IPS DF 19.7 (cell line): ENCODE measurements at regions not wholly inside any gene's neighbourhood (a gene's known extent, or its start where the extent isn't known, plus 50 kb on each side); places are given as distances from the start of the nearest gene placed in this dataset.
"Not testable (repeated sequence)": the region's sequence is repeated elsewhere in the genome, so short reads cannot be mapped to it uniquely, and the experiment has no call there.

ENCODE experiments used
- DNase-seq: peaks from one replicate; pipeline ENCODE4 v3.0.0-alpha.2; 2013; ENCODE audit warnings: low read depth, low spot score

- DNase-seq: no peak
These were observed 651.4 kb downstream of the STK39 start for GRCh38 chr2:167595839-167596471.

- no peak for DNase-seq
These were observed 652.4 kb downstream of the STK39 start for GRCh38 chr2:167595021-167595420.

- no peak for DNase-seq
These were observed 655.0 kb downstream of the STK39 start for GRCh38 chr2:167592441-167592840.

DNA sequence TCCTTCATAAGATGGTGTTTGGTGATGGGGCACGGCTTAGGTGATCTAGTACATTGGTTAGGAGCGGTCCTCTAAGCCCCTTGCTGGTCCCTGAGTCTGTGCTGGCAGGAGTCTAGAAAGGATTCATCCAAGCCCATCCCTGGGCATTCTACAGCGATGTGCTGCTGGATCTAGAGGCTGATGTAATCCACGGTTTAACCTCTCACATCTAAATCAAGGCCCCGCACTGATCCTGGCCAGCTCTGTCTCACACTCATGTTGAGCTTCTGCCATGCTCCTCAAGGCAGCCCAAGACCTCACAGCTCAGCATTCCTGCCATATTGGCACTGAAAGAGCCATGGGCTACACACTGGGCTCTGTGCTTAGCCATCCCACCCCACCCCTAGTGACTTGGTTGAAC lies 664.8 kb downstream of the STK39 start:
- DNase-seq: no peak

GRCh38 chr2:167581961-167582574 lies 665.3 kb downstream of the STK39 start:
- DNase-seq: no peak

DNA sequence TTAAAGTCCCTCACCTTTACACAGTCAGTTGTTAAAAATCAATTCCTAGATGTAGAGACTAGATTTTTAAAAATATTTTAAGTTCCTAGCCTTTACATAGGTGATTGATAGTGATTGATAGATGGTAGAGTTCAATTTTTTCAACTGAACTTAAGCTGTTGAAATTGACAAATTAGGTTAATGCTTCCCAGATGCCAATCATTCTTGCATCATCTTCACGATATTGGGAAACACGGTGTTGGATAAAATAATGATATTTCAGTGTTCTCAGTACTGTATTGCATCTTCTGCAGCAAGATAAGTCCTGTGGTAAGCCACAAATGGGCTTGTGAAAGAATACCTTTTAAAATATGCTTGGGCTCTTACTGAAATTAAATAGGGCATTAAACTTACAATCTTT lies 667.6 kb downstream of the STK39 start:
- no peak for DNase-seq

DNA sequence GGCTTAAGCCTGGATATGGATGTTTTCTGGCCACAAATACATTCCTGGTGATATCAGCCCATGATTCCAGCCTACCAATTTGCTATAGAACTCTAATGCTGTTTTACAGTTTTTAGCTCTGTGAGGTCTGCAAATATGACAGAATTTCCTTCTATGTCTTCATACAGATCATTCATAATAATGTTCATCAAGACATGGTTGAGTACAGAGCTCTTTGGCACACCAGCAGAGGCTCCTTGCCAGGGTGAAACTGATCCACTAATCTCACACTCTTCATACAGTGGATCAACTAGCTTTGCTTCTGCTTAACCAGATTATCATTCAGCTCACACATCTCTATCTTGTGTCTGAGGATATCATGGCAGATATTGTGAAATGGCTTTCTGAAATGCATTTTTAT lies 672.1 kb downstream of the STK39 start:
- no peak for DNase-seq

GRCh38 chr2:167572883-167573619 lies 674.3 kb downstream of the STK39 start:
- no peak for DNase-seq

DNA sequence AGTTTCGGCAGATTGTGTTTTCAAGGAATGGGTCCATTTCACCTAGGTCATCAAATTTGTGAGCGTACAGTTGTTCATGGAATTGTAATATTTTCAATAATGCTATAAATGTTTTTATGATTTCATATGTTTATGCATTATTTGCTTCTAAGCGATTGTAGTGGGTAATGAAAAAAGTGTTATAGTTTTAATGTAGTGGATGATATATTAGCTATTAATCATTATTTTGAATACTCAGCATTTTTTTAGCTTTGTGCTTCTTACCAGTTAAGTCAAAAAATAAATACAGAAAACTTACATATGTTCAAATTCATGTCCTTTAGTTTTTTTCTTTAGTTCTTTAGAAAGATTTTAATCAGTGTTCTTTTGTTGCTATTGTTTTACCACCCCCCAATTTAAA lies 677.0 kb downstream of the STK39 start:
- DNase-seq: no peak

DNA sequence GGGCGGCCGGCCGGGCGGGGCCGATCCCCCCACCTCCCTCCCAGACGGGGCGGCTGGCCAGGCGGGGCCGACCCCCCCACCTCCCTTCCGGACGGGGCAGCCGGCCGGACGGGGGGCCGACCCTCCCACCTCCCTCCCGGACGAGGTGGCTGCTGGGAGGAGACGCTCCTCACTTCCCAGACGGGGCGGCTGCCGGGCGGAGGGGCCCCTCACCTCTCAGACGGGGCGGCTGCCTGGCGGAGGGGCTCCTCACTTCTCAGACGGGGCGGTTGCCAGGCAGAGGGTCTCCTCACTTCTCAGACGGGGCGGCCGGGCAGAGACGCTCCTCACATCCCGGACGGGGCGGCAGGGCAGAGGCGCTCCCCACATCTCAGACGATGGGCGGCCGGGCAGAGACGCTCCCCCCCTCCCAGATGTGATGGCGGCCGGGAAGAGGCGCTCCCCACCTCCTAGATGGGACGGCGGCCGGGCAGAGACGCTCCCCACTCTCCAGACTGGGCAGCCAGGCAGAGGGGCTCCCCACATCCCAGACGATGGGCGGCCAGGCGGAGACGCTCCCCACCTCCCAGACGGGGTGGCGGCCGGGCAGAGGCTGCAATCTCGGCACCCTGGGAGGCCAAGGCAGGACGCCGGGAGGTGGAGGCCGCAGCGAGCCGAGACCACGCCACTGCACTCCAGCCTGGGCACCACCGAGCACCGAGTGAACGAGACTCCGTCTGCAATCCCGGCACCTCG lies 675.8 kb downstream of the XIRP2 start:
- DNase-seq: not testable (repeated sequence)

DNA sequence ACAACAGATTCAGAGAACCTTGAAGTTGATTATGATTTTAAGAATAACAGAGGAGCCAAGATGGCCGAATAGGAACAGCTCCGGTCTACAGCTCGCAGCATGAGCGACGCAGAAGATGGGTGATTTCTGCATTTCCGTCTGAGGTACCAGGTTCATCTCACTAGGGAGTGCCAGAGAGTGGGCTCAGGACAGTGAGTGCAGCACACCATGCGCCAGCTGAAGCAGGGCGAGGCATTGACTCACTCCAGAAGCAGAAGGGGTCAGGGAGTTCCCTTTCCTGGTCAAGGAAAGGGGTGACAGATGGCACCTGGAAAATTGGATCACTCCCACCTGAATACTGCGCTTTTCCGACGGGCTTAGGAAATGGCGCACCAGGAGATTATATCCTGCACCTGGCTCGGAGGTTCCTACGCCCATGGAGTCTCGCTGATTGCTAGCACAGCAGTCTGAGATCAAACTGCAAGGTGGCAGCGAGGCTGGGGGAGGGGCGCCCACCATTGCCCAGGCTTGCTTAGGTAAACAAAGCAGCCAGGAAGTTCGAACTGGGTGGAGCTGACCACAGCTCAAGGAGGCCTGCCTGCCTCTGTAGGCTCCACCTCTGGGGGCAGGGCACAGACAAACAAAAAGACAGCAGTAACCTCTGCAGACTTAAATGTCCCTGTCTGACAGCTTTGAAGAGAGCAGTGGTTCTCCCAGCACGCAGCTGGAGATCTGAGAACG lies 670.2 kb downstream of the XIRP2 start:
- not testable (repeated sequence) for DNase-seq

DNA sequence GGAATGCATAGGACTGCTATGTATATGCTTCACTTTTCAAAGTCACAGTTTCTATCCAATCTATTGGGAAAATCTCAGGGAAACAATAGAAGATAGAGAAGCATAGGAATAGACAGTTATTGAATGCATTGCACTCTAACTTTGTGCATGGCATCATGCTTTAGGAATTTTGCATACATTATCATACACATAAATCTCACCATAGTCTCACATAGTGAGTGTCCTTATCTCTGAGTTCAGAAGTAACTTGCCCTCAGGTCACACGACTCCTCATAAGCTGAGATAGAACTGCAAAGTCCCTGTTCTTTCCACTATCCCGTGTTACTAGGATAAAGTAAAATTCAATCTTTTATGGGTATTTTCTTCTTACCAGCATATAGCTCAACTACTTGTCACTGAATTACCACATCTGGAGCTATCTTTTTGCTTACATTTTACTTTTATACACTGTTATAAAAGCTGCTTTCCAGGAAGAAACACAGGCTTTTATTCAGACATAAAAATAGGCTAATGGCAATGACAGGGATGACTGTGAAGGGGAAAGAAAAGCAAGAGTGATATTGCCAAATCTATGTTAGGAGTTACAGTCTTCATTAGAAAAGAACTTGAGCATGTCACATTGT lies 666.9 kb downstream of the XIRP2 start:
- DNase-seq: no peak

- no peak for DNase-seq
These were observed 665.4 kb downstream of the XIRP2 start for GRCh38 chr2:167553635-167554034.

DNA sequence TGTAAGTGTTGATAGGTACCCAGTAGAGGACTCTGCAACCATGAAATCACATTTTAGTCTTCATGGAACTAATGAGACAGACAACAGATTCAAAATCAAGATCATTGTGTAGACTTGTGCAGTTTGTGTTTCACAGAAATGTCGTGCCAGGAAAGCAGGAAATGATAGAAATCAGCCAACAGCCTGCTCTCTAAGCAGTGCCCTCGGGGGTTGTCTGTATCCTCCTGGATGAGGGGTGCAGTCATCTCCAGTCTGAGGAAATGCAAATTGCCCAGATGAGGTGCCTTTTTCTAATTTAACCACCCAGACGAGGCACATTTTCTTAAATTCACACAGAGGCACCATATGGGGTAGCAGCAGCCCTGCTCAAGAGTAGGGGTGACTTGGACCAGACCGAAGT lies 663.1 kb downstream of the XIRP2 start:
- DNase-seq: no peak

DNA sequence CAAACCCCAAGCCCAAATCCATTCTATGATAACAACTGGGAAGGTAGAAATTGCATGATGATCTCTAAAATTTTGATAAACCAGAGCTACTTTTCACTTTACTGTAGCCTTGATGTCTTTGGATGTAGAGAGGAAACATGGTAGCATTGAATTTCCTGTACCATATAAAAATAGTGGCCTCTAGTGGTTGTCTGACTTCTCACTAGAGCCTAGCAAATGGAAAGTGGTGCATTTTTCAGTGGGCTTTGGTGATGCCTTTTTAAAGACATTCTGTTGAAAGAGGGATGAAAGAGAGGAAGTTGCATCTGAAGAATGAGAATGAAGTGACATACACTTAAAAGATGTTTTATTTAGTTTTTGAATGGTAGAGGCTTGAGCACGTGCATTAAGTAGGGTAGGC lies 662.2 kb downstream of the XIRP2 start:
- DNase-seq: peak; percentile 20

DNA sequence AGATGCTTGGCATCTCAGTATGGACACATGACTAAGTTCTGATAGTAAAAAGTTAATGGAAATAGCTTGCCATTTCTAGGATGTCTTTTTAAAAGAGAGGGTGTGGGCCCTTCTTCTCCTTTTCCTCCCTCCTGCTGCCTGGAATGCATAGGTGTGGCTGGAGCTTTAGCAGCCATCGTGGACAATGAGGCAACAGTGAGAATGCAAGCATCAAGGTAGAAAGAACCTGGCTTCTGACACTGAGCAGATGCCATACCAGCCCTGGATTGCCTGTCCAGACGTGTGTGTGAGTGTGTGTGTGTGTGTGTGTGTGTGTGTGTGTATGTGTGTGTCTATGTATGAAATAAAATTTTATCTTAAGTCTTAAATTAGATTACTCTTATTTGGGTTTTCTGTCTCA lies 660.1 kb downstream of the XIRP2 start:
- DNase-seq: no peak

GRCh38 chr2:167544602-167545001 lies 656.3 kb downstream of the XIRP2 start:
- DNase-seq: no peak

DNA sequence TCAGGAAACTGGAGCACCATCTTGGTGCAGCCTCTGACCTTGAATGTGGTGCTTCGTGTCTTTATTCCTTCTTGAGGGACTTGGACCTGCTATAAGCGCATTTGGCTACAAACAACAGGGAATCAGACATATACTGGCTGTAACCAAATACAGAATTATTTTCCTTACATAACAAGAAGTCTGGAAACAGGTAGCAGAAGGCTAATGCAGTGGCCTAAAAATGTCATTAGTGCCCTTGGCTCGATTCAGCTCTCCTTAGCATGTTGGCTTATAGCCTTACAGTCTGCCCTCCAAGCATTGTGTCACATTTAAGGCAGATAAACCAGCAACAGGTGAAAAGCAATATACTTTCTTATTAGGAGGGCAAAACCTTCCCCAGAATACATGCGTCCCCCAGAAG lies 655.4 kb downstream of the XIRP2 start:
- DNase-seq: no peak

GRCh38 chr2:167537743-167538142 lies 649.5 kb downstream of the XIRP2 start:
- DNase-seq: no peak

DNA sequence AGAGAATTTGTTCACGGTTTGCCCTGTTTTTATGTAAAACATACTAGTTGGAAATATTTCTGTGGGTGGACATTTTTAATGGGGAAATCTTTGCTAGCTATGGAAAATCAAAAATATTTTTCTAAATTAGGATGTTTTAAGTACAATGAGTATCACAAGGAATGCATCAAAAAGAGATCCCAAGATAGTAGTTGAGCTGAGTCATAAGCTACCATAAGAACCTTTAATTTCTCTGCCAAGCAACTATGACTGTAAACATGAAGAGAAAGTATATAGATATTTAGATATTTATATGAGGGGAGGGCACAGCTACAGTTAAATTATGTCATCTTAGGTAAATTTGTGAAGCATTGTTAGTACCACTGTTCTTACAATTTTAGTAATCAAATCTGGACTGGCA lies 646.2 kb downstream of the XIRP2 start:
- DNase-seq: no peak

DNA sequence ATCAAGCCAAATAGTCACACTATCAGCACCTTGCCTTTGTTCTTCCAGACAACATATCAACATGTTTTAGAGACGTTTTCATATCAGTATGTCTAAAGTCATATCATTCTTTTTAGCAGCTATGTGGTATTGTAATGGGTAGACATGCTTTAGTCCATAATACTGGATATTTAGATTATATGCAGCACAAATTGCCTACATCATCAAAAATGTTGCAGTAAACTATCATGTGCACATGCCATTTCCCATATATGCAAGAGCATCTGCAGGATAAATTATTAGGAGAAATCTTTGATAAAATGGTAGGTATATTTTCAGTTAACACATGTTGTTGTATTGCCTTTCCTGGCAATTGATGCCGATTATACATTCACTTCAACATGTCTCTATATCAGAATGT lies 636.5 kb downstream of the XIRP2 start:
- no peak for DNase-seq
